OCI-LY7 (cell line): ENCODE measurements at regions not wholly inside any gene's neighbourhood (a gene's known extent, or its start where the extent isn't known, plus 50 kb on each side); places are given as distances from the start of the nearest gene placed in this dataset.

Source experiments
- BruUV-seq: library from RNA; stranded (reverse); fragments of 400-500 nt; replicated peaks from 2 replicates; lab custom pipeline; 2021; lab: Mats Ljungman, UMichigan
- CTCF ChIA-PET: fragments of 300-600 bp; sonication (Branson Sonifier 250); formaldehyde crosslinking; loops from one replicate; lab custom pipeline; 2022; ENCODE audit warnings: antibody characterized with exemption; ENCODE audit not compliant: unreplicated experiment; lab: Charles Lee
- POLR2A ChIA-PET: fragments of 300-600 bp; sonication (Branson Sonifier 250); formaldehyde crosslinking; loops from one replicate; lab custom pipeline; 2022; ENCODE audit warnings: antibody characterized with exemption; lab: Charles Lee
- DNase-seq: peaks from one replicate; pipeline ENCODE4 v3.0.0-alpha.2; 2015; ENCODE audit warnings: low spot score
- H2AFZ ChIP-seq: fragments of 200-600 bp; sonication (generic), shearing (Covaris generic); 2 replicates; pipeline ENCODE4 v1.6.1; 2014; ENCODE audit warnings: mild to moderate bottlenecking, antibody characterized with exemption, low read length, moderate library complexity
- H3K27ac ChIP-seq: fragments of 200-600 bp; sonication (generic); 2 replicates; pipeline ENCODE4 v1.5.1; 2014; ENCODE audit warnings: mixed run types, low read depth, mild to moderate bottlenecking, moderate library complexity, low read length, inconsistent platforms; ENCODE audit not compliant: poor library complexity, severe bottlenecking
- H3K36me3 ChIP-seq: fragments of 200-600 bp; sonication (generic); 2 replicates; pipeline ENCODE4 v1.6.1; 2014; ENCODE audit warnings: mild to moderate bottlenecking, antibody characterized with exemption, low read length, moderate library complexity, mixed read lengths; ENCODE audit not compliant: insufficient read depth
- H3K4me1 ChIP-seq: fragments of 200-600 bp; sonication (generic); 2 replicates; pipeline ENCODE4 v1.5.1; 2014; ENCODE audit warnings: mild to moderate bottlenecking, low read length; ENCODE audit not compliant: insufficient read depth, poor library complexity, severe bottlenecking
- H3K4me2 ChIP-seq: fragments of 200-600 bp; sonication (generic); 2 replicates; pipeline ENCODE4 v1.6.1; 2014; ENCODE audit warnings: mild to moderate bottlenecking, low read length
- H3K4me3 ChIP-seq: fragments of 200-600 bp; sonication (generic); 2 replicates; pipeline ENCODE4 v1.5.1; 2014; ENCODE audit warnings: mild to moderate bottlenecking, low read depth, low read length; ENCODE audit not compliant: poor library complexity, severe bottlenecking
- H3K79me2 ChIP-seq: fragments of 200-600 bp; sonication (generic); 2 replicates; pipeline ENCODE4 v1.6.1; 2016; ENCODE audit warnings: low read depth, mild to moderate bottlenecking, low read length, moderate library complexity, mixed read lengths; ENCODE audit not compliant: insufficient read depth
- H3K9me2 ChIP-seq: fragments of 200-600 bp; sonication (generic); 2 replicates; pipeline ENCODE4 v1.6.1; 2016; ENCODE audit warnings: mild to moderate bottlenecking, low read length, mixed read lengths; ENCODE audit not compliant: insufficient read depth
- H3K9me3 ChIP-seq: fragments of 200-600 bp; sonication (generic); 2 replicates; pipeline ENCODE4 v1.6.1; 2014; ENCODE audit warnings: mild to moderate bottlenecking, mixed run types, low read length, mixed read lengths
- H4K20me1 ChIP-seq: fragments of 200-600 bp; sonication (generic); 2 replicates; pipeline ENCODE4 v1.6.1; 2014; ENCODE audit warnings: mild to moderate bottlenecking, antibody characterized with exemption, low read length, moderate library complexity, mixed read lengths; ENCODE audit not compliant: insufficient read depth
- EZH2phosphoT487 ChIP-seq: fragments of 200-600 bp; sonication (generic); IDR thresholded peaks from 2 replicates; pipeline ENCODE4 v1.6.1; 2018; ENCODE audit warnings: low read depth, borderline replicate concordance, mild to moderate bottlenecking, mixed run types, antibody characterized with exemption, low read length, moderate library complexity, mixed read lengths
- intact Hi-C: fragments of 100-400 bp; cut with micrococcal nuclease; formaldehyde crosslinking; loops from one replicate; pipeline ENCODE4 v1.10.0; 2022; ENCODE audit not compliant: unreplicated experiment
- TF ChIP-seq, protein P1 (sequence below): fragments of 200-600 bp; sonication (generic); conservative IDR thresholded peaks from 2 replicates; pipeline ENCODE4 v1.5.1; 2014; ENCODE audit warnings: mild to moderate bottlenecking, antibody characterized with exemption, low read length, moderate library complexity, mixed read lengths

DNA sequence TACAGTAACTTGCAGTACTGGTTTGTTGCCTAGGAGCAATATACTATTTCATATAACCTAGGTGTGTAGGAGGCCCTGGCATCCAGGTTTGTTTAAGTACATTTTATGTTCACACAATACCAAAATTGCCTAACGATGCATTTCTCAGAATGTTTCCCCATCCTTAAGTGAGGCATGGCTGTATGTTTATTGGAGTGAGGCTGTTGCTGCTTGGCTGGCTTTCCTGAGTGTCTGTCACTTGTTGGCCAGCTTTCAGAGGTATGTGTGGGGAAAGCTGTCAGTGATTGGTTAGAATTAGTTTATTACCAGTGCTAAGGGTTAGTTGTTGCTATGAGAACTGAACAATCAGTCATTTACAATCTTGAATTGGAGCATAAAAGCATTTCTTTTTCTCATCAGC is 154.1 kb upstream of the CDH12 start:
- Histone ChIP-seq H3K9me2 (no peaks in the 10 kb centered on the region), H3K27ac (no peak overlapping the region), H3K79me2 (no peaks in the 10 kb centered on the region), H3K4me3 (no peak overlapping the region), H2AFZ (no peak overlapping the region), H3K9me3 (no peaks in the 10 kb centered on the region), H4K20me1 (no peaks in the 10 kb centered on the region), H3K36me3 (no peaks in the 10 kb centered on the region), H3K4me1 (no peaks in the 10 kb centered on the region), H3K4me2 (no peak overlapping the region)
- intact Hi-C loops, result no loop called here
- no peak for TF ChIP-seq EZH2phosphoT487
- TF ChIP-seq, protein P1, sequence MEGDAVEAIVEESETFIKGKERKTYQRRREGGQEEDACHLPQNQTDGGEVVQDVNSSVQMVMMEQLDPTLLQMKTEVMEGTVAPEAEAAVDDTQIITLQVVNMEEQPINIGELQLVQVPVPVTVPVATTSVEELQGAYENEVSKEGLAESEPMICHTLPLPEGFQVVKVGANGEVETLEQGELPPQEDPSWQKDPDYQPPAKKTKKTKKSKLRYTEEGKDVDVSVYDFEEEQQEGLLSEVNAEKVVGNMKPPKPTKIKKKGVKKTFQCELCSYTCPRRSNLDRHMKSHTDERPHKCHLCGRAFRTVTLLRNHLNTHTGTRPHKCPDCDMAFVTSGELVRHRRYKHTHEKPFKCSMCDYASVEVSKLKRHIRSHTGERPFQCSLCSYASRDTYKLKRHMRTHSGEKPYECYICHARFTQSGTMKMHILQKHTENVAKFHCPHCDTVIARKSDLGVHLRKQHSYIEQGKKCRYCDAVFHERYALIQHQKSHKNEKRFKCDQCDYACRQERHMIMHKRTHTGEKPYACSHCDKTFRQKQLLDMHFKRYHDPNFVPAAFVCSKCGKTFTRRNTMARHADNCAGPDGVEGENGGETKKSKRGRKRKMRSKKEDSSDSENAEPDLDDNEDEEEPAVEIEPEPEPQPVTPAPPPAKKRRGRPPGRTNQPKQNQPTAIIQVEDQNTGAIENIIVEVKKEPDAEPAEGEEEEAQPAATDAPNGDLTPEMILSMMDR, result no peak
- DNase-seq, result no peak
- ChIA-PET CTCF (no interaction called here), POLR2A (interaction anchor here (0.6 kb wide), 1 partner anchor 800 kb away, joined by 3 read pairs; no protein-coding TSS in a partner anchor)
- BruUV-seq, result no TSS peak

DNA sequence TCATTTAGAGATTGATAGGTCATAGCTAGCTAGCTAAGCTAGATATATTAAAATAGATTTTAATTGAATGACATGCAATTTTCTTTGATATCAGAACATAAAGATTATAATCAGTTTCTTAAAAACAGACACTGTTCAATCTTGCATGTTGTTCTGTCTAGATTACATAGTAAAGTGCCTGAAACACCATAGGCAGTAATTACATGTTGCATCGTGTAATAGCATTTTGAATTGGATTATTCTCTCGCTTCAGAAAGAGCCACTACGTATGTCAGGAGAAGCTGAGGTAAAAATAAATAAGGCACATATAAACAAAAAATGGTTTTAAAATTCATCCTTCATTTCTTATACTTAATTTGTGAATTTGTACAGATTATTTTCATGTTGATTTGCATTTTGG is 148.0 kb upstream of the CDH12 start:
- no peaks in the 10 kb centered on the region for H3K36me3 ChIP-seq
- no peaks in the 10 kb centered on the region for H4K20me1 ChIP-seq
- no peak overlapping the region for H3K4me2 ChIP-seq
- H3K79me2 ChIP-seq, result no peaks in the 10 kb centered on the region
- H3K27ac ChIP-seq, result no peak overlapping the region
- H3K9me3 ChIP-seq, result no peaks in the 10 kb centered on the region
- H3K9me2 ChIP-seq, result no peaks in the 10 kb centered on the region
- ChIA-PET CTCF (no interaction called here), POLR2A (no interaction called here)
- no peak overlapping the region for H2AFZ ChIP-seq
- no peaks in the 10 kb centered on the region for H3K4me1 ChIP-seq
- DNase-seq, result no peak
- BruUV-seq, result no TSS peak
- no peak overlapping the region for H3K4me3 ChIP-seq
- TF ChIP-seq, protein P1, result no peak
- TF ChIP-seq EZH2phosphoT487, result no peak
- intact Hi-C loops, result no loop called here

DNA sequence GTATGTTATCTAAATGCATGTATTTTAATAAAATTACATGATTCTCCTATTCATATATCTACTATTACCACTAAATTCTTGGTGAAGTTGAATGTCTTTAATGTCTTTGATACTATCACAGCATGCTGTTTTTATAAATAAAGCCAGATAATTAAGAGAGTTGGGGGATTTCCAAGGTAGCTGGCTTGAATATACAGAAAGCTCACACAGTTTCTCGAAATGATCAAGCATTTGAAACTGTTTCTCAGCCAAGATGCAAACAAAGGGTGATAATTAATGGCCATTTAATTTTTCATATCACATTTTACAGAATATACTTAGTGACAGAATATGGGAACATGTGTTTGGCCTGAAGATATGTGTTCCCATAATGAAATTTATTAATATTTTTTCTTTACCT is 145.6 kb upstream of the CDH12 start:
- Histone ChIP-seq H3K36me3 (no peaks in the 10 kb centered on the region), H2AFZ (no peak overlapping the region), H3K27ac (no peak overlapping the region), H3K4me3 (no peak overlapping the region), H3K9me3 (no peaks in the 10 kb centered on the region), H3K4me2 (no peak overlapping the region), H4K20me1 (no peaks in the 10 kb centered on the region), H3K4me1 (no peaks in the 10 kb centered on the region), H3K79me2 (no peaks in the 10 kb centered on the region), H3K9me2 (no peaks in the 10 kb centered on the region)
- ChIA-PET POLR2A (no interaction called here), CTCF (no interaction called here)
- TF ChIP-seq, protein P1, result no peak
- TF ChIP-seq EZH2phosphoT487, result no peak
- no peak for DNase-seq
- BruUV-seq, result no TSS peak
- intact Hi-C loops, result no loop called here
